ENCODE measurements at regions not wholly inside any gene's neighbourhood (a gene's known extent, or its start where the extent isn't known, plus 50 kb on each side); places are given as distances from the start of the nearest gene placed in this dataset.

DNA sequence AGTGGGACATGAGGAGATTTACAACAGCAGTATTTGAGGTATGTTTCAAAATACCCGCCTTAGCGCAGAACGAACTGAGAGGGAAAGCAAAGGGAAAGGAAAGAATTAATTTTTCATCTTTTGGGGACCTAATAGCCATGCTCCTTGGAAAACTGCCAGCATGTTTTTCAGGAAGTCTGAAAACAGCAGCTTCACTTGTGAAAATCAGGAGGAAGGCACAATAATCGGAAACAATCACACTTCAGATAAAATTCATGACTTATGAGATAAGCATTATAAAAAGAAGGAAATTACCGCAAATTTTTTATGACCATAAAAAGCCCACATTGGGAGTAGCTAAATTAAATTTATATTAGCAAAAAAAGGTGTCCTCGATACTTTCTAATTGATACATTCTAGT is 541.1 kb downstream of the HAO1 start:
- Histone ChIP-seq H3K36me3 (no peaks in the 10 kb centered on the region), H3K4me3 (no peak overlapping the region), H3K27me3 (no peaks in the 10 kb centered on the region), H3K27ac (no peak overlapping the region), H3K9me3 (no peaks in the 10 kb centered on the region), H3K9ac (ENCODE audit: low read depth in 2 of 2, low read length in 2 of 2) (no peak overlapping the region), H3K4me1 (no peaks in the 10 kb centered on the region)
- intact Hi-C loops (cut with DNase I): loop anchor here (10.0 kb wide), 1 partner anchor 64 kb away; no protein-coding TSS in a partner anchor
- TF ChIP-seq, protein P1, sequence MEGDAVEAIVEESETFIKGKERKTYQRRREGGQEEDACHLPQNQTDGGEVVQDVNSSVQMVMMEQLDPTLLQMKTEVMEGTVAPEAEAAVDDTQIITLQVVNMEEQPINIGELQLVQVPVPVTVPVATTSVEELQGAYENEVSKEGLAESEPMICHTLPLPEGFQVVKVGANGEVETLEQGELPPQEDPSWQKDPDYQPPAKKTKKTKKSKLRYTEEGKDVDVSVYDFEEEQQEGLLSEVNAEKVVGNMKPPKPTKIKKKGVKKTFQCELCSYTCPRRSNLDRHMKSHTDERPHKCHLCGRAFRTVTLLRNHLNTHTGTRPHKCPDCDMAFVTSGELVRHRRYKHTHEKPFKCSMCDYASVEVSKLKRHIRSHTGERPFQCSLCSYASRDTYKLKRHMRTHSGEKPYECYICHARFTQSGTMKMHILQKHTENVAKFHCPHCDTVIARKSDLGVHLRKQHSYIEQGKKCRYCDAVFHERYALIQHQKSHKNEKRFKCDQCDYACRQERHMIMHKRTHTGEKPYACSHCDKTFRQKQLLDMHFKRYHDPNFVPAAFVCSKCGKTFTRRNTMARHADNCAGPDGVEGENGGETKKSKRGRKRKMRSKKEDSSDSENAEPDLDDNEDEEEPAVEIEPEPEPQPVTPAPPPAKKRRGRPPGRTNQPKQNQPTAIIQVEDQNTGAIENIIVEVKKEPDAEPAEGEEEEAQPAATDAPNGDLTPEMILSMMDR (IDR thresholded peaks at IDR 0.05): no peak
- DNase-seq: no peak

DNA sequence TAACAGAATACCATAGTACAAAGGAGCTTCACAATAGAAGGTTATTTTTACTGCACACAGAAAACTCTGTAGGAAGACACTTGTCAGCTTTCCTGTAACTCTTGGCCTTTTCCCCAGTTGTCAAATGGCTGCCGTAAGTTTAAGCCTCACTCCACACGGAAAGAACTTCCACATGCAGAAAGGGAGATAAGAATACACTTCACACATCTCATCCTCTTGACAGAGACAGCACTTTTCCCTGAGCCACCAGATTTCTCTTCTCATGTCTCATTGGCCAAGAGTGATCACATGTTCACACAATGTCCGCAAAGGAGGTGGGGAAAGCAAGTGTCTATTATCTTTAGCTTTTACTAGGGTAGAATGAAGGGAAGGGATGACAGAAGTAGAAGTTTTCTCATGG is 540.7 kb downstream of the HAO1 start:
- Histone ChIP-seq H3K4me1 (no peaks in the 10 kb centered on the region), H3K9ac (ENCODE audit: low read depth in 2 of 2, low read length in 2 of 2) (no peak overlapping the region), H3K9me3 (no peaks in the 10 kb centered on the region), H3K36me3 (no peaks in the 10 kb centered on the region), H3K4me3 (no peak overlapping the region), H3K27me3 (no peaks in the 10 kb centered on the region), H3K27ac (no peak overlapping the region)
- no peak for DNase-seq
- TF ChIP-seq, protein P1 (IDR thresholded peaks at IDR 0.05): no peak
- intact Hi-C loops (cut with DNase I): loop anchor here (10.0 kb wide), 1 partner anchor 65 kb away; no protein-coding TSS in a partner anchor

DNA sequence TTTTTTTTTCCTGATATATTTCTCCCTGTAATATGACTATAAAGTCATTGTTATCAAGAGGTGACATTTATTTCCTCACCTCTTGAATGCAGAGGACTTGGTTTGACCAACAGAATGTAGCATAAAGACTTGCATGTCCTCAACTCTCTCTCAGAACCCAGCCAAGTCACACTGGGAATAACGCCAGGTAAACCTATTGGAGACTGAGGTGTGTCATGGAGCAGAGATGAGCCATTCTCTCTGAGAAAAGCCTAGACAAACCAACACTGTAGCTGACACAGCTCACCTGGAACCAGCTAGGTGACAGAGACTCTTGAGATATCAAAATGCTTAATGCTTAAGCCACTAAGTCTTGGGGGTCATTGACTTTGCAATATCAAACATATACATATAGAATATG is 533.6 kb downstream of the HAO1 start:
- Histone ChIP-seq H3K36me3 (no peaks in the 10 kb centered on the region), H3K27ac (no peak overlapping the region), H3K4me1 (no peaks in the 10 kb centered on the region), H3K9me3 (no peaks in the 10 kb centered on the region), H3K27me3 (no peaks in the 10 kb centered on the region), H3K4me3 (no peak overlapping the region), H3K9ac (ENCODE audit: low read depth in 2 of 2, low read length in 2 of 2) (no peak overlapping the region)
- TF ChIP-seq, protein P1 (IDR thresholded peaks at IDR 0.05): no peak
- DNase-seq: no peak
- intact Hi-C loops (cut with DNase I): no loop called here

DNA sequence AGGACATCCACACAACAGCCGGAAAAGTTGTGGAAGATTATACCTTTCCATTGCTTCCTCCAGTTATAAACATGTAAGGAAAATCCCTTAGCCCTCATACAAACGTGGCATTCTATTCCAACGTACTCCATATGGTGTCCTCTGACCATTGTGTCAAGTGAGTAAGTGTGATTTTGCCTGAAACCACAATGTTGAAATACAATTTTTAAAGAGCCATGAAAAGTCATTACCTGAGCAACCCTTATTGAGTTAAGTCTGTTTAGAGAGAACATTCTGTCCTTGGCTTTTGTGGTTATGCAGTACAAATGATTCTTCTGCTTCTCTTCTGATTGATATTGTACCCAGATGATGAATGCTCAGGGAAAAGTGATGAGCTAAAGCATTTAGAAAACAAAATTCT is 530.1 kb downstream of the HAO1 start:
- DNase-seq: no peak
- intact Hi-C loops (cut with DNase I): no loop called here
- no peaks in the 10 kb centered on the region for H3K36me3 ChIP-seq
- H3K4me3 ChIP-seq: no peak overlapping the region
- H3K27ac ChIP-seq: no peak overlapping the region
- H3K9ac ChIP-seq (ENCODE audit: low read depth in 2 of 2, low read length in 2 of 2): no peak overlapping the region
- H3K27me3 ChIP-seq: no peaks in the 10 kb centered on the region
- no peaks in the 10 kb centered on the region for H3K4me1 ChIP-seq
- TF ChIP-seq, protein P1 (IDR thresholded peaks at IDR 0.05): no peak
- no peaks in the 10 kb centered on the region for H3K9me3 ChIP-seq

- Histone ChIP-seq H3K9me3 (no peaks in the 10 kb centered on the region), H3K27ac (no peak overlapping the region), H3K27me3 (no peaks in the 10 kb centered on the region), H3K36me3 (no peaks in the 10 kb centered on the region), H3K9ac (ENCODE audit: low read depth in 2 of 2, low read length in 2 of 2) (no peak overlapping the region), H3K4me3 (no peak overlapping the region), H3K4me1 (no peaks in the 10 kb centered on the region)
- intact Hi-C loops (cut with DNase I): no loop called here
- no peak for DNase-seq
- TF ChIP-seq, protein P1 (IDR thresholded peaks at IDR 0.05): no peak
Observed at GRCh38 chr20:7411075-7411474, 529.2 kb downstream of the HAO1 start.

GRCh38 chr20:7415427-7415826 is 524.8 kb downstream of the HAO1 start:
- Histone ChIP-seq H3K4me1 (no peaks in the 10 kb centered on the region), H3K27ac (no peak overlapping the region), H3K9me3 (no peaks in the 10 kb centered on the region), H3K4me3 (no peak overlapping the region), H3K27me3 (no peaks in the 10 kb centered on the region), H3K36me3 (no peaks in the 10 kb centered on the region), H3K9ac (ENCODE audit: low read depth in 2 of 2, low read length in 2 of 2) (no peak overlapping the region)
- intact Hi-C loops (cut with DNase I): no loop called here
- no peak for DNase-seq
- TF ChIP-seq, protein P1 (IDR thresholded peaks at IDR 0.05): no peak

All from colonic mucosa (tissue), 4 donors.